Gastrocnemius medialis (tissue), 4 donors: ENCODE measurements at regions not wholly inside any gene's neighbourhood (a gene's known extent, or its start where the extent isn't known, plus 50 kb on each side); places are given as distances from the start of the nearest gene placed in this dataset.

Experiments used
- ATAC-seq, 2 donors: fragments of 150-250 bp; one replicate each; pipeline ENCODE4 v1.9.1; 2016
- DNase-seq, 2 donors: peaks; one replicate each; pipeline ENCODE4 v3.0.0-alpha.2; 2019
- H3K27ac ChIP-seq, 4 donors: fragments of 200-600 bp; sonication (generic); 1 replicate in 1 of 4; 2 replicates in 3 of 4; pipeline ENCODE4 v1.5.1; 2016 to 2018; ENCODE audit warnings: mild to moderate bottlenecking in 2 of 4, moderate library complexity in 1 of 4
- H3K27me3 ChIP-seq, 3 donors: fragments of 200-600 bp; sonication (generic) in 2 of 3; 1 replicate in 1 of 3; 2 replicates in 2 of 3; pipeline versions ENCODE4 v1.5.1 to v1.6.0; 2016 to 2019; ENCODE audit warnings: mild to moderate bottlenecking in 1 of 3, moderate library complexity in 1 of 3
- H3K36me3 ChIP-seq, 2 donors: fragments of 200-600 bp; sonication (generic) in 1 of 2; one replicate each; pipeline ENCODE4 v1.5.1; 2017 to 2018
- H3K4me1 ChIP-seq, 2 donors: fragments of 200-600 bp; sonication (generic) in 1 of 2; one replicate each; pipeline ENCODE4 v1.5.1; 2016 to 2017; ENCODE audit warnings: mild to moderate bottlenecking in 2 of 2
- H3K4me3 ChIP-seq, 4 donors: fragments of 200-600 bp; sonication (generic) in 3 of 4; 1 replicate in 1 of 4; 2 replicates in 3 of 4; pipeline ENCODE4 v1.5.1; 2016 to 2019; ENCODE audit warnings: mild to moderate bottlenecking in 2 of 4
- H3K9me3 ChIP-seq, 3 donors: fragments of 200-600 bp; sonication (generic) in 2 of 3; 1 replicate in 1 of 3; 2 replicates in 2 of 3; pipeline ENCODE4 v1.5.1; 2016 to 2019
- POLR2A ChIP-seq, 2 donors: fragments of 450-650 bp; IDR thresholded peaks; one replicate each; pipeline ENCODE4 v1.6.1; 2017; ENCODE audit warnings: antibody characterized with exemption in 2 of 2, mild to moderate bottlenecking in 2 of 2, moderate library complexity in 2 of 2
- in situ Hi-C, 4 donors: fragments of 200-750 bp; cut with MboI; loops; one replicate each; pipeline versions ENCODE4 v1.15.0 to v1.8.0; 2017; ENCODE audit warnings: low sequenced_read_pairs in 4 of 4
- intact Hi-C: fragments of 100-400 bp; cut with DNase I; formaldehyde crosslinking; loops from one replicate; pipeline ENCODE4 v1.15.1; 2023; ENCODE audit warnings: low total_unique reads
- TF ChIP-seq, protein P1 (sequence below), 5 experiments: fragments of 450-650 bp in 3 of 5; fragments of 200-600 bp in 2 of 5; sonication (generic) in 2 of 5; IDR thresholded peaks in 4 of 5; conservative IDR thresholded peaks in 1 of 5; 1 replicate in 4 of 5; 2 replicates in 1 of 5; pipeline ENCODE4 v1.5.1; 2016 to 2019; ENCODE audit warnings: antibody characterized with exemption in 5 of 5, mild to moderate bottlenecking in 3 of 5, moderate library complexity in 3 of 5

DNA sequence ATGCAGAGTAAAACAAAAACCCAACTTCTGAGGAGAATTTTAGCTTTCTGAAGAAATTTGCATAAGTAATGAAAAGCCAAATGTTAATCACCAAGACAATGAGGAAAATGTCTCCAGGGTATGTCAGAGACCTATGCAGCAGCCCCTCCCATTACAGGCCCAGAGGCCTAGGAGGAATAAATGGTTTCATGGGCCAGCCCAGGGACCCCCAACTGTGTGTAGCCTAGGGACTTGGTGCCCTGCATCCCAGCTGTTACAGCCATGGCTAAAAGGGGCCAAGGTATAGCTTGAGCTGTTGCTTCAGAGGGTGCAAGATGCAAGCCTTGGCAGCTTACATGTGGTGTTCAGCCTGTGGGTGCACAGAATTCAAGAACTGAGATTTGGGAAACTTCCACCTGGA lies 1256.9 kb upstream of the PIK3C3 start:
- H3K4me3 ChIP-seq: no peak overlapping the region
- H3K27me3 ChIP-seq: no peaks in the 10 kb centered on the region
- in situ Hi-C loops: no loop called here
- DNase-seq: no peak
- H3K9me3 ChIP-seq: no peaks in the 10 kb centered on the region
- no peak overlapping the region for H3K27ac ChIP-seq
- no peaks in the 10 kb centered on the region for H3K4me1 ChIP-seq
- no peaks in the 10 kb centered on the region for H3K36me3 ChIP-seq
- intact Hi-C loops: no loop called here
- ATAC-seq: no peak
- TF ChIP-seq, protein P1, sequence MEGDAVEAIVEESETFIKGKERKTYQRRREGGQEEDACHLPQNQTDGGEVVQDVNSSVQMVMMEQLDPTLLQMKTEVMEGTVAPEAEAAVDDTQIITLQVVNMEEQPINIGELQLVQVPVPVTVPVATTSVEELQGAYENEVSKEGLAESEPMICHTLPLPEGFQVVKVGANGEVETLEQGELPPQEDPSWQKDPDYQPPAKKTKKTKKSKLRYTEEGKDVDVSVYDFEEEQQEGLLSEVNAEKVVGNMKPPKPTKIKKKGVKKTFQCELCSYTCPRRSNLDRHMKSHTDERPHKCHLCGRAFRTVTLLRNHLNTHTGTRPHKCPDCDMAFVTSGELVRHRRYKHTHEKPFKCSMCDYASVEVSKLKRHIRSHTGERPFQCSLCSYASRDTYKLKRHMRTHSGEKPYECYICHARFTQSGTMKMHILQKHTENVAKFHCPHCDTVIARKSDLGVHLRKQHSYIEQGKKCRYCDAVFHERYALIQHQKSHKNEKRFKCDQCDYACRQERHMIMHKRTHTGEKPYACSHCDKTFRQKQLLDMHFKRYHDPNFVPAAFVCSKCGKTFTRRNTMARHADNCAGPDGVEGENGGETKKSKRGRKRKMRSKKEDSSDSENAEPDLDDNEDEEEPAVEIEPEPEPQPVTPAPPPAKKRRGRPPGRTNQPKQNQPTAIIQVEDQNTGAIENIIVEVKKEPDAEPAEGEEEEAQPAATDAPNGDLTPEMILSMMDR (IDR thresholded peaks at IDR 0.05 in 4 of 5, conservative IDR thresholded peaks at IDR 0.05 in 1 of 5): no peak
- no peak for TF ChIP-seq POLR2A (IDR thresholded peaks at IDR 0.05)

DNA sequence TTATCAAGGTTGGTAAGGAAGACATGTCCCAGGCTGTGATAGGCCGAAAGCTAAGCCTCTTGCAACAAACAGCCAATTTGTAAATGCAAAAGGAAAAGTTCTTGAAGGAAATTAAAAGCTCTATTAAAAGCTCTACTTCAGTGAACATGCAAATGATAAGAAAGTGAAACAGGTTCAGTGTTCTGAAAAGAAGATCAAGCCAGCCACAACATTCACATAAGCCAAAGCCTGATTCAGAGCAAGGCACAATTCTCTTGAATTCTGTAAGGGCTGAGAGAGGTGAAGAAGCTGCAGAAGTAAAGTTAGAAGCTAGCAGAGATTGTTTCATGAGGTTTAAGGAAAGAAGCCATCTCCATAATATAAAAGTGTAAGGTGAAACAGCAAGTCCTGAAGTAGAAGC lies 1259.5 kb upstream of the PIK3C3 start:
- intact Hi-C loops: no loop called here
- no peaks in the 10 kb centered on the region for H3K9me3 ChIP-seq
- H3K4me3 ChIP-seq: no peak overlapping the region
- ATAC-seq: no peak
- in situ Hi-C loops: no loop called here
- H3K27me3 ChIP-seq: no peaks in the 10 kb centered on the region
- no peaks in the 10 kb centered on the region for H3K36me3 ChIP-seq
- TF ChIP-seq, protein P1 (IDR thresholded peaks at IDR 0.05 in 4 of 5, conservative IDR thresholded peaks at IDR 0.05 in 1 of 5): no peak
- no peak for TF ChIP-seq POLR2A (IDR thresholded peaks at IDR 0.05)
- DNase-seq: no peak
- H3K27ac ChIP-seq: no peak overlapping the region
- H3K4me1 ChIP-seq: no peaks in the 10 kb centered on the region

DNA sequence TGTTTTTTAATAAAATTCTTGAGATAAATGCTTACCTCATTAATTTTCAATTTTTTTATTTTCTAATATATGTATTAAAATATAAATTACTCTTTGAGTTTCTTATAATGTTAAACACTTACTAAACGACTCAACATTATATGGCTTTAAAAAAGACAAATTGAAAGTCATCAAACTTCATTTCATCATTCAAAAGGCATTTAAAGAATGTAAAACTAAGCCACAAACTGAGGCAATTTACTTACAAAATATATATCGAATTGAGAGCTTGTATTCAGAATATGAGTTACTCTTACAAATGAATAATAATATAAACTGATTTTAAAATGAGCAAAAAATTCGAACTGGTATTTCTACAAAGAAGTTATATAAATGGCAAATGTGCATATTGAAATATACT lies 1262.2 kb upstream of the PIK3C3 start:
- TF ChIP-seq POLR2A (IDR thresholded peaks at IDR 0.05): no peak
- TF ChIP-seq, protein P1 (IDR thresholded peaks at IDR 0.05 in 4 of 5, conservative IDR thresholded peaks at IDR 0.05 in 1 of 5): no peak
- no peak for DNase-seq
- in situ Hi-C loops: no loop called here
- no peaks in the 10 kb centered on the region for H3K27me3 ChIP-seq
- H3K4me1 ChIP-seq: no peaks in the 10 kb centered on the region
- ATAC-seq: no peak
- intact Hi-C loops: no loop called here
- H3K4me3 ChIP-seq: no peak overlapping the region
- H3K27ac ChIP-seq: no peak overlapping the region
- no peaks in the 10 kb centered on the region for H3K36me3 ChIP-seq
- no peaks in the 10 kb centered on the region for H3K9me3 ChIP-seq

DNA sequence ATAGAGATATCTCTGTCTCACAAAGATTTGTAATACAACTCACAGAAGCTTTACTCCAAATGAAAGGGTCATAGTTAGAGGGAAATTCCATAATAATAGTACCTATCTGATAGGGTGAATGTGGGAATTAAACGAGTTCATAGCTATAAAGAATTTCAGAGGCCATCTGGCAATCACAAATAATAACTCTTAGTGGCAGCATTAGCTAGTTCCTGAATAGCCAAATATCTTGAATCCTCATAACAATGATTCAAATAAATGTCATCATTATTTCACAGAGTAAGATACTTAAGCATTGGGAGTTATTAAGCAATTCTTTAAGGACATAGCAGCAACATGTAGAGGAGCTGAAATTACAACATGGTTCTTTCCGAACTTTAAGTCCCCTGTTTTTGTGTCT lies 1265.0 kb upstream of the PIK3C3 start:
- intact Hi-C loops: no loop called here
- Histone ChIP-seq H3K4me3 (no peak overlapping the region), H3K4me1 (no peaks in the 10 kb centered on the region), H3K9me3 (no peaks in the 10 kb centered on the region), H3K27me3 (no peaks in the 10 kb centered on the region), H3K36me3 (no peaks in the 10 kb centered on the region), H3K27ac (no peak overlapping the region)
- no peak for ATAC-seq
- in situ Hi-C loops: no loop called here
- TF ChIP-seq POLR2A (IDR thresholded peaks at IDR 0.05): no peak
- TF ChIP-seq, protein P1 (IDR thresholded peaks at IDR 0.05 in 4 of 5, conservative IDR thresholded peaks at IDR 0.05 in 1 of 5): no peak
- DNase-seq: no peak

DNA sequence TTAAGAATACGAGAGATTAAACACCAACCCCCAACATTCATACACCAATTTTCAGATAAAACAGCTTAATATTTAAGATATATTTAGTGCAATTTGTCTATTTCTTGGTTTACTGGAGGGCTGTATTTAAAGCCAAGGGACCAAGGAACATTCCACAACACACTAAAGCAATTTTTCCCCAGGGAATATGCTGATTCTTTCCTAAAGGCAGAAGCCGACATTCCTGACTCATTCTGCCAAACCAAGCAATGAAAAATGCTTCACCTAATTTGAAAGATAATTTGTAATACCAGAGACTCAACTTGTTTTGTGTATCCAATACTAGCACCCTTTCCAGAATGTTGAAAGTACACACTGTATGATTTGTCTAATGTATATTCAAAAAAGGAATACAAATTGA lies 1267.6 kb upstream of the PIK3C3 start:
- in situ Hi-C loops: no loop called here
- H3K4me1 ChIP-seq: no peaks in the 10 kb centered on the region
- intact Hi-C loops: no loop called here
- TF ChIP-seq, protein P1 (IDR thresholded peaks at IDR 0.05 in 4 of 5, conservative IDR thresholded peaks at IDR 0.05 in 1 of 5): no peak
- no peak for TF ChIP-seq POLR2A (IDR thresholded peaks at IDR 0.05)
- ATAC-seq (no peak), DNase-seq (no peak)
- H3K27ac ChIP-seq: no peak overlapping the region
- no peaks in the 10 kb centered on the region for H3K27me3 ChIP-seq
- H3K36me3 ChIP-seq: no peaks in the 10 kb centered on the region
- H3K9me3 ChIP-seq: no peaks in the 10 kb centered on the region
- no peak overlapping the region for H3K4me3 ChIP-seq
